ENCODE measurements at regions not wholly inside any gene's neighbourhood (a gene's known extent, or its start where the extent isn't known, plus 50 kb on each side); places are given as distances from the start of the nearest gene placed in this dataset.

DNA sequence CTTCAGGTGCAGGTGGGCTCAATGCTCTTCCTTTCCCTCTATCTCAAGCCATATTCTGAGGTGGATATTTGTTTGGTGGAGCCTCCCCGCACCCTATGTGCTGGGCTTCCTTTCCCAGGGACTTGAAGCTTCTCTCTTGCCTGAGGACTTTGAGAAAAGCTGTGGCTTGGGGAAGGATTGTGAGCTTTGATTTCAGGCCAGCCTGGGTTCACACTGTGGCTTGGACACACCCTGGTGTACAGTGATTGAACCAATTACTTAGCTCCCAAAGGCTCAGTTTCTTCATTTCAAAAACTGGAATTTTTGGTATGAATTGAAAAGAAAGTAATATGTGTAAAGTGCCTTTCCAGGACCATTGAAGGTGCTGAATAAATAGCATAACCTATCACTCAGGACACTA is 224.5 kb upstream of the GLI3 start:
- Histone ChIP-seq H3K4me1 (no peaks in the 10 kb centered on the region), H3K36me3 (no peaks in the 10 kb centered on the region), H3K9me3 (no peaks in the 10 kb centered on the region), H3K4me3 (ENCODE audit: low read depth, low read length) (no peak overlapping the region), H3K27me3 (no peaks in the 10 kb centered on the region)
- TF ChIP-seq, protein P1, sequence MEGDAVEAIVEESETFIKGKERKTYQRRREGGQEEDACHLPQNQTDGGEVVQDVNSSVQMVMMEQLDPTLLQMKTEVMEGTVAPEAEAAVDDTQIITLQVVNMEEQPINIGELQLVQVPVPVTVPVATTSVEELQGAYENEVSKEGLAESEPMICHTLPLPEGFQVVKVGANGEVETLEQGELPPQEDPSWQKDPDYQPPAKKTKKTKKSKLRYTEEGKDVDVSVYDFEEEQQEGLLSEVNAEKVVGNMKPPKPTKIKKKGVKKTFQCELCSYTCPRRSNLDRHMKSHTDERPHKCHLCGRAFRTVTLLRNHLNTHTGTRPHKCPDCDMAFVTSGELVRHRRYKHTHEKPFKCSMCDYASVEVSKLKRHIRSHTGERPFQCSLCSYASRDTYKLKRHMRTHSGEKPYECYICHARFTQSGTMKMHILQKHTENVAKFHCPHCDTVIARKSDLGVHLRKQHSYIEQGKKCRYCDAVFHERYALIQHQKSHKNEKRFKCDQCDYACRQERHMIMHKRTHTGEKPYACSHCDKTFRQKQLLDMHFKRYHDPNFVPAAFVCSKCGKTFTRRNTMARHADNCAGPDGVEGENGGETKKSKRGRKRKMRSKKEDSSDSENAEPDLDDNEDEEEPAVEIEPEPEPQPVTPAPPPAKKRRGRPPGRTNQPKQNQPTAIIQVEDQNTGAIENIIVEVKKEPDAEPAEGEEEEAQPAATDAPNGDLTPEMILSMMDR (IDR thresholded peaks at IDR 0.05; ENCODE audit: low read depth, low read length) = no peak
- DNase-seq = no peak

DNA sequence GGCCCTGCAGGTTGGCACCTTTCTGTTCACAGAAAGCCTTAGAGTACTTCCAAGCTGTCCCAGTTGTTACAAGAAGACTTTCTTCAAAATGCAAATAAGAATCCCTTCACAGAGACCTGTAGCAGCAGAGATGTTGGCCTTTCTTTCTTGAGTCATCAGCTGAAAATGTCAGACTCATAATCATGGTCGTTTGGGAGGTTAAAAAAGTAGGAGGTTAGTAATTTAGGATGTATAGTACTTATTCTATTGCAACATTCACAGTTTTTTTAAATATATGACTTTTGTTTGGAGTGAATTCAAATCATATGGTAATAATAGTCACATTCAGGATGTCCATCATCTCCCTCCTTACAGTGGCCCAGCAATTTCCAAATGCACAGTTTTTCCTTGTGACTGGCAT is 223.9 kb upstream of the GLI3 start:
- H3K36me3 ChIP-seq = no peaks in the 10 kb centered on the region
- DNase-seq = no peak
- H3K27me3 ChIP-seq = no peaks in the 10 kb centered on the region
- H3K4me1 ChIP-seq = no peaks in the 10 kb centered on the region
- no peaks in the 10 kb centered on the region for H3K9me3 ChIP-seq
- H3K4me3 ChIP-seq (ENCODE audit: low read depth, low read length) = no peak overlapping the region
- TF ChIP-seq, protein P1 (IDR thresholded peaks at IDR 0.05; ENCODE audit: low read depth, low read length) = no peak

DNA sequence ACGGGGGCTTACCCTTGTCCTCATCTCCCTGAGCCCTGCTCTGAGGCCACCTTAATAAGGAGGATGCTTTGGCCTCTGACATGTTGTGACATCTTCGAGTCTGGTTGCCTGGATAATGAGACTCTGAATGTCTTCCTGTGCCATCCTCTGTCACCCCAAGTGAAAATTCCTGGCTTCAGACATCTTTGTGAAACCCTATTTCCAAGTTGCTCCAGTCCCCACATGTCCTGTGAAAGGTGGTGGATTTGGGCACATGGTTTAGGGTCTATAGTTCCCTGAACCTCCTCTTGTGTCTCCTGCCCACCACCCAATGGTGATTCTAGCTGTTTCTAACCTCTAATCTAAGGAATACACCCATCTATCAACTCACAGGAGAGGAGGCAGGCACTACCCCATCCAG is 223.1 kb upstream of the GLI3 start:
- Histone ChIP-seq H3K4me1 (no peaks in the 10 kb centered on the region), H3K9me3 (no peaks in the 10 kb centered on the region), H3K27me3 (no peaks in the 10 kb centered on the region), H3K36me3 (no peaks in the 10 kb centered on the region), H3K4me3 (ENCODE audit: low read depth, low read length) (no peak overlapping the region)
- TF ChIP-seq, protein P1 (IDR thresholded peaks at IDR 0.05; ENCODE audit: low read depth, low read length) = no peak
- no peak for DNase-seq

DNA sequence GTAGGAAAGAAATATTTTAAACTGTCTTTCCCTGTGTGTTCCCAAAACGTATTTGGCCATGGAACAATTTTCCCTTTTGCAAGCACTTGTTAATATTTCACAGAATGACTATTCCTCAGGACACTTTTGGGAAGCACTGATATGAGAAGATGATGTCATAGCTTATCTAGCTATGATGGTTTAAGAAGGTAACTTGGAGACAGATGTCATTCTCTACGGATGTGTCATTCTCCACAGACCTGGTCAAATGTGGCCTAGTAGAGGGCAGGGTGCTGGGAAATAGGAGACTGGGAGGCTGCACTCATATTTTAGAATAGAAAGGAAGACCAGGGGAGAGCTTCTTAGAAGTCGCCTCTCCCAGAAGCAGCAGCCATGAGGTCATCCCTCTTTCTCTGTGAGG is 220.7 kb upstream of the GLI3 start:
- H3K4me1 ChIP-seq = no peaks in the 10 kb centered on the region
- TF ChIP-seq, protein P1 (IDR thresholded peaks at IDR 0.05; ENCODE audit: low read depth, low read length) = no peak
- DNase-seq = no peak

DNA sequence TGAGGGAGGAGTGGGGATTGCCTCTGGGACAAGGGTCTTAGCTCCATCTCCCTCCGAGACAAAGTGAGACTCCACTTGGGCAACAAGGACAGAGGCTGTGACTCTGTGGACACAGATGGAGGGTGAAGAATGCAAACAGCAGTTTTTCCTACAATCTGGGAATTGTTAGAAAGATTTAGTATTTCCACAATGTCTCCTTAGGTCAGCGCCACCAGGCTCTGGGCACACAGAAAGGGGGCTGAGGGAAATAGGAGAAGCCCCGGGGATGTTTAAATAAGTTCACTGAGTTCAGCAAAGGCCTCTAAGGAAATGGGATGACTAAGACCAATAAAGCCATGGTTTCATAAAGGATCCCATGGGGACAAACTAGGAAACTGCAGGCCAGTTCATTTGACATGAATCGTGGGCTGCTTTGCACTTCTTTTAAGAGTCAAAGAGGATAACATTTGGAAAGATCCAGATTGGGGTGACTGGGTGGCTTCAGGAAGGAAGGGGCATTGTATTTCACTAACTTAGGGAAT is 219.8 kb upstream of the GLI3 start:
- Histone ChIP-seq H3K4me1 (no peaks in the 10 kb centered on the region), H3K36me3 (no peaks in the 10 kb centered on the region), H3K4me3 (ENCODE audit: low read depth, low read length) (no peak overlapping the region), H3K27me3 (no peaks in the 10 kb centered on the region), H3K9me3 (no peaks in the 10 kb centered on the region; the same call in 1 of the 2 replicates)
- DNase-seq = no peak
- TF ChIP-seq, protein P1 (IDR thresholded peaks at IDR 0.05; ENCODE audit: low read depth, low read length) = no peak

More for the DNA sequence above, 220.7 kb upstream of the GLI3 start:
- H3K36me3 ChIP-seq = no peaks in the 10 kb centered on the region
- H3K4me3 ChIP-seq (ENCODE audit: low read depth, low read length) = no peak overlapping the region
- no peaks in the 10 kb centered on the region for H3K27me3 ChIP-seq
- H3K9me3 ChIP-seq = no peaks in the 10 kb centered on the region; the same call in 1 of the 2 replicates

DNA sequence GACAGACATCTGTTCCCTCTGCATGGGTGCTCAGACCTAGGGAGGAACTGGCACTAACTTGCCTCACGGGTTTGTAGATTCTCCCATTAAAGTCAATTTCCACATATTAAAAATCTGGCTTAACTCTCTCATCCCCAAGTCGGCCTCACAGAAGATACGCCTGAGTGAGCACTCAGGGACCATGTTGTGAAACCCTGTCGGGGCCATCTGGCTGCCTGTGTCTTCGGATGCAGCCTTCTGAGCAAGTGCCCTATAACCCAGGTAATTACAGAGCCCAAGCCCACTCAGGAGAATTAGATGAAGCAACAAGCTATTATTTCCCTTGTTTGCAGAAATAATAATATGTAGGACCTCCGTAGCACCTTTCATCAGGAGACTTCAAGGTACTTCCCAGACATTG is 219.3 kb upstream of the GLI3 start:
- Histone ChIP-seq H3K36me3 (no peaks in the 10 kb centered on the region), H3K4me1 (no peaks in the 10 kb centered on the region), H3K4me3 (ENCODE audit: low read depth, low read length) (no peak overlapping the region), H3K9me3 (no peaks in the 10 kb centered on the region; the same call in 1 of the 2 replicates), H3K27me3 (no peaks in the 10 kb centered on the region)
- DNase-seq = no peak
- TF ChIP-seq, protein P1 (IDR thresholded peaks at IDR 0.05; ENCODE audit: low read depth, low read length) = no peak
